Coronary artery (tissue), 2 donors: ENCODE measurements at regions not wholly inside any gene's neighbourhood (a gene's known extent, or its start where the extent isn't known, plus 50 kb on each side); places are given as distances from the start of the nearest gene placed in this dataset.

Experiments used
- DNase-seq: peaks from one replicate; pipeline ENCODE4 v3.0.0-alpha.2; 2017; ENCODE audit warnings: low spot score
- H3K27ac ChIP-seq, 2 donors: fragments of 200-600 bp; sonication (generic); one replicate each; pipeline ENCODE4 v1.5.1; 2016 to 2019
- H3K4me3 ChIP-seq: fragments of 200-600 bp; sonication (generic); 2 replicates; pipeline ENCODE4 v1.5.1; 2016; ENCODE audit warnings: mild to moderate bottlenecking, moderate library complexity
- TF ChIP-seq, protein P1 (sequence below): fragments of 200-600 bp; sonication (generic); IDR thresholded peaks from one replicate; pipeline ENCODE4 v1.5.1; 2019; ENCODE audit warnings: antibody characterized with exemption

DNA sequence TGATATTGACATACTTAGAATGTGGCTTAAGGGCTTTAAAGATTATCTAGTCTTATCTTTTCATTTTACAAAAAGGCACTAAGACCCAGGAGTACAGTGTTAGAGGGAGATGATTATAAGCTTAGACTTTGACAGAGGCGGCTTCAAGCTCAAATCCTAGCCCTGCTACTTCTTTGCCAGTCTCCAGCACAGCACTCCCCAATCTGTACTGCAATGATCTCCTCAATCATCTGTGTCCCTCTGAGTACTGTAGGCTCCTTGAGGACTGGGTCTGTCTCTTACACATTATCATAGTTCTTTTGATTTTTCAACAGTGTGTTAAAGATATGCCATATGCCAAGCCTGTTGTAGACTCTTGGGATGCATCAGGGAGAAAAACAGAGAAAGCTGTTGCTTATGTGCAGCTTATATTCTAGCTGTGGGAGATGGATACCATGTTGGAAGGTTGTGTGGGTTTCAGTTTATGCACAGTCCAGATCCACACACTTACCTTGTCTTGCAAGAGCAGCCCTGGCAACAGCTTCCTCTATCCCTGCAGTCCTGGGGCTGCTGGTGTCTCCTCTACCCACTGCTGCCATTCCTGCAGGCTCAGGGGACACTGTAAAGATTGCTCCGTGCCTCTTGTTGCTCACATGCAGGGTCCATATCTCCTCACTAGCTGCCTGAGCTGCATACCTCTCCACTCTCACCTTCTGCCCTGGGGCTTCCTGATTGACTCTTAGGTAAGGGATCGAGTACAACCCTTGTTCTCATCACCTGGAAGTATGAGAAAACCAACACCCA lies 103.9 kb upstream of the TSPAN2 start:
- TF ChIP-seq, protein P1, sequence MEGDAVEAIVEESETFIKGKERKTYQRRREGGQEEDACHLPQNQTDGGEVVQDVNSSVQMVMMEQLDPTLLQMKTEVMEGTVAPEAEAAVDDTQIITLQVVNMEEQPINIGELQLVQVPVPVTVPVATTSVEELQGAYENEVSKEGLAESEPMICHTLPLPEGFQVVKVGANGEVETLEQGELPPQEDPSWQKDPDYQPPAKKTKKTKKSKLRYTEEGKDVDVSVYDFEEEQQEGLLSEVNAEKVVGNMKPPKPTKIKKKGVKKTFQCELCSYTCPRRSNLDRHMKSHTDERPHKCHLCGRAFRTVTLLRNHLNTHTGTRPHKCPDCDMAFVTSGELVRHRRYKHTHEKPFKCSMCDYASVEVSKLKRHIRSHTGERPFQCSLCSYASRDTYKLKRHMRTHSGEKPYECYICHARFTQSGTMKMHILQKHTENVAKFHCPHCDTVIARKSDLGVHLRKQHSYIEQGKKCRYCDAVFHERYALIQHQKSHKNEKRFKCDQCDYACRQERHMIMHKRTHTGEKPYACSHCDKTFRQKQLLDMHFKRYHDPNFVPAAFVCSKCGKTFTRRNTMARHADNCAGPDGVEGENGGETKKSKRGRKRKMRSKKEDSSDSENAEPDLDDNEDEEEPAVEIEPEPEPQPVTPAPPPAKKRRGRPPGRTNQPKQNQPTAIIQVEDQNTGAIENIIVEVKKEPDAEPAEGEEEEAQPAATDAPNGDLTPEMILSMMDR: no peak
- no peak for DNase-seq
- H3K4me3 ChIP-seq: no peak overlapping the region
- no peak overlapping the region for H3K27ac ChIP-seq

DNA sequence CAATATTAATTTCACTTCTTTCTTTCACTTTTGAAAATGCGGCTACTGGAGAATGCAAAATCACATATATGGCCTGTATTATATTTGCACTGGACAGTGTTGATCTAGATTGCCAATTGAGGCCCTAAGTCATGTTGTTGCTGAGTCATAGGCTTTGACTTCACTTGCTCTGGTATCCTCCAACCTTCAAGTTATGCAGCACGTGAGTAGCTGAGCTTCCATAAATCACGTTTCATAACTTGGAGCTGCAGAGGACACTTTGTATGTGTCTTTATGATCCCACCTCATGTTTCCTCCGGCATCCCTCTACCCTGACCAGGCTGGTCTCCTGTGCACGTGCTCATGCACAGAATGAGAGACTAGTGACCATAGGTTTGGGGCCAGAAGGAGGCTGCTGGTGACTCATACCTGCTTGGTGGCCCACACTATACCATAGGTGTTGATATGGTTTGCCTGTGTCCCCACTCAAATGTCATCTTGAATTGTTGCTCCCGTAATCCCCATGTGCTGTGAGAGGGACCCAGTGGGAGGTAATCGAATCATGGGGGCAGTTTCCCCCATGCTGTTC lies 103.0 kb upstream of the TSPAN2 start:
- Histone ChIP-seq H3K27ac (no peak overlapping the region), H3K4me3 (no peak overlapping the region)
- TF ChIP-seq, protein P1: no peak
- no peak for DNase-seq

DNA sequence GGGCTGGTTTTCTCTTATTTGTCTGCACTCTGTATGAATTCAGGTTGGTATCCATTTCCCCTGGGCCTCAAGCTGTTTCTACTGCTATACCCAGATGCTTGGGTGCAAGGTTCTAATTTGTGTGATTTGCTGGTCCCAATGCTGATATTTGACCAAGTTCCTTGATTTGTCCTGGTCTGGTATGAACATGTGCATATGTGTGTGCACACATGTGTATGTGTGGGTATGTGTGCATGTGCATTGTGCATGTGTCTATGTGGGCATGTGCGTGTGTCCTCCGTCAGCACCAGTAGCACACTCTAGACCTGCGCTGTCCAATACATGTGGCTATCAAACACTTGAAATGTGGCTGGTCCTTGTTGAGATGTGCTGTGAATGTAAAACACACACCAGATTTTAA lies 102.4 kb upstream of the TSPAN2 start:
- no peak for DNase-seq
- H3K4me3 ChIP-seq: no peak overlapping the region
- TF ChIP-seq, protein P1: no peak
- H3K27ac ChIP-seq: no peak overlapping the region

DNA sequence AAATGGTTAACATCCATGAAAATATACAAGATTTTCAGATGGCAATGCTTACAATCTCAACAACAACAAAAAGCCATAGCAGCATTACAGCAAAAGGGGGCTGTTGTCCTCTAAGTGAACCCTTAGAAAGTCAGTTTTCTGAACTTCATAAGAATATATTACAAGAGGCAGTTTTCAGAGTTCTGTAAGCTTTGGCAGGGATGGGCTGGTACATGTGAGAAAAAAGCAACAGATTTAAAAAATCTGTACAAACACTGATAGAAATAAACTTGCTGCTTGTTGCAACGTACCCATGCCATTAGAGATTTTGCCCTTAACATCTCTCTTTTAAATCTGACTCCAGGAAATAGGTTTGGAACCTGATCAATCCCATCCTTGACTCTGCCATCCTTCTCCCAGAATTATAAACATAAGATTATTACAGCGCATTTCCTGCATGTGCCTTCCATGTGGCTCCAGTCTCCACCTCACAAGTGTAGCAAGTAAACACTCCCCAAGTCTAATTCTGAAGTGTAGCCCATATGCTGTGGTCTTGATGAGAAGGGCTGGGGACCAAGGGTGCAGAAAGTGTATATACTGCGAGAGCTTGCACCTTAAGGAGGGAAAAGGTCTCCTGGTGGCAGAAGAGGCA lies 101.4 kb upstream of the TSPAN2 start:
- TF ChIP-seq, protein P1: no peak
- no peak for DNase-seq
- peak overlapping the region; percentile 59 to 63 for H3K27ac ChIP-seq

DNA sequence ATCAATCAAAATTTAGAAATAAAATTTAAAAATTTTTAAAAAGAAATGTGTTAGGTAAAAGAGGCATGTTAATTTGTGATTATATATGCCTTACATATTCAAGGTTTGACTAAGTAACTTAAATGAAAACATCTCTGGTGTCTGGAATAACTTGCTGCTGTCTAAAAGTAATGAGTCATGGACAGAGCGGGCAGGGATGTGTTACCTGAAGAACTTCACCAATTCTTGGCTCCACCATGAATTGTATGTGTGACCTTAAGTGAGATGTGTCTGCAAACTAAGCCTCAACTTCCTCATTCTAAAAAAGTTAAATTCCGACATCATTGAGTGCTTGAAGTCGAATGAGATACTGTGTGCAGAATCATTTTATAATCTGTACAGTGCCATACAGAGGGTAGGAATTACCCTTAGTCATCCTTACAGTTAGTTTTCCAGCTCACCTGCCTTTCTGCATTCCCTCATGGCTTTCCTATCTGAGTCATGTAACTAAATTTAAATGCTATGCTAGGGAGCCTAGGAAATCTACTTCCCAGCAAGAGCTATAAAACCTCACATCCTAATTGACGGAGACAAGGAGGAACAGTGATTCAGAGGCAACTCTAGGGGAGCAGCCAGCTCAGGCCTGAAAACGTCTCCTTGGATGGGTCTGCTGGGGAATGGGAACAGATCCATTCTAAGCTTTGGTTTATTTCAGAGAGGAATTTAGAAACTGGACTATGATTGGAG lies 100.7 kb upstream of the TSPAN2 start:
- TF ChIP-seq, protein P1: no peak
- H3K27ac ChIP-seq: peak overlapping the region; percentile 59 to 63
- no peak for DNase-seq
- H3K4me3 ChIP-seq: no peak overlapping the region

More for the DNA sequence above, 101.4 kb upstream of the TSPAN2 start:
- no peak overlapping the region for H3K4me3 ChIP-seq

DNA sequence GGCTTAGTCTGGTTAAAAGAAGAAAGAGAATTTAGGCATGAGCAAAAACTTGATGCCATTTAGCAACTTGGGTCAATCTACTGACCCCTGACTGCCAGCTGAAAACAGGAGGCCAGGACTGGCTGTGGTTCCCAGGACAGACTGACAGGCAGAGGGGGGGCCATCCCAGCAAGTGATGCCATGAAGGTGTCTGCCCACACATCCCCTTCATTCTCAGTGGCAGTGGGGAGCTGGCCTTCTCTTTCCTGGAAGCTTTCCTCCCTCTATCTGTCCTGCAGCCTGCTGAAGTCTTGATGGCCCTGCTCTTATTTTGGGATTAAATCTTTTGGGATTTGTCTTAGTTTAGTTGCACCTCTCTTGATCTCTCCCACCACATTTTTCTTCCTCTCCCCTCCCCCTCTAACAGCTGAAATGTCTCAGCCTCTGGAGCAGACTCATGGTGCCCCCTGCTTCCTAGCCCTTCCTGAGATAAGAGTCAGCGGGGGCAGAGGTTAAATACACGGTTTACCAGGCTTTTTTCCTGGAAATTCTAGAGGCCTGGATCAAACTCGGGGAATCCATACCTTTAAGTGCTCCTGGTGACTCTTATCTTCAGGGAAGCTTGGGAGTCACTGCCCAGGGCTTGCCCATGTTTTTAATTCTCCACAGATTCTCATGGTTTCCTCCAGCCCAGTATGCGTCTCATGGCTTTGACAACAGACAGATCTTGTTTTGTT lies 99.5 kb upstream of the TSPAN2 start:
- DNase-seq: no peak
- Histone ChIP-seq H3K27ac (peak overlapping the region; percentile 19 to 63), H3K4me3 (no peak overlapping the region)
- TF ChIP-seq, protein P1: no peak
